A172 (cell line): ENCODE measurements at regions not wholly inside any gene's neighbourhood (a gene's known extent, or its start where the extent isn't known, plus 50 kb on each side); places are given as distances from the start of the nearest gene placed in this dataset.

Experiments
- DNase-seq: peaks from one replicate; pipeline ENCODE4 v3.0.0-alpha.2; 2015; ENCODE audit warnings: low spot score

DNA sequence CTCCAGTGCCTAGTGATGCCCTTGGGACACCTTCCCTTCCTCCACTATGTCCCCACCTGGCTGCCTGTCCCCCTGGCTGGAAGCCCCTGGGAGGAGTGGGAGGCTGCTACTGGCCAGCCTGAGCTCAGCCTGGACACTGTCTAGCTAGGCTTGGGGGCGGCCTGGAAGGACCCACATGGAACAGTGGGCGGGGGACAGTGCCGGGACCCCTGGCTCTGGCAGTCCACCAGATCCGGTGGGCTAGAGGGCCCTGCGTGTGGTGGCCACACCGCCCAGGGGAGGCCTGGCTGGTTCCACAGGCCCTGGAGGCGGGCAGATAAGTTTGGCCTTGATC, 388.0 kb upstream of the TNRC6C start:
- DNase-seq = no peak

DNA sequence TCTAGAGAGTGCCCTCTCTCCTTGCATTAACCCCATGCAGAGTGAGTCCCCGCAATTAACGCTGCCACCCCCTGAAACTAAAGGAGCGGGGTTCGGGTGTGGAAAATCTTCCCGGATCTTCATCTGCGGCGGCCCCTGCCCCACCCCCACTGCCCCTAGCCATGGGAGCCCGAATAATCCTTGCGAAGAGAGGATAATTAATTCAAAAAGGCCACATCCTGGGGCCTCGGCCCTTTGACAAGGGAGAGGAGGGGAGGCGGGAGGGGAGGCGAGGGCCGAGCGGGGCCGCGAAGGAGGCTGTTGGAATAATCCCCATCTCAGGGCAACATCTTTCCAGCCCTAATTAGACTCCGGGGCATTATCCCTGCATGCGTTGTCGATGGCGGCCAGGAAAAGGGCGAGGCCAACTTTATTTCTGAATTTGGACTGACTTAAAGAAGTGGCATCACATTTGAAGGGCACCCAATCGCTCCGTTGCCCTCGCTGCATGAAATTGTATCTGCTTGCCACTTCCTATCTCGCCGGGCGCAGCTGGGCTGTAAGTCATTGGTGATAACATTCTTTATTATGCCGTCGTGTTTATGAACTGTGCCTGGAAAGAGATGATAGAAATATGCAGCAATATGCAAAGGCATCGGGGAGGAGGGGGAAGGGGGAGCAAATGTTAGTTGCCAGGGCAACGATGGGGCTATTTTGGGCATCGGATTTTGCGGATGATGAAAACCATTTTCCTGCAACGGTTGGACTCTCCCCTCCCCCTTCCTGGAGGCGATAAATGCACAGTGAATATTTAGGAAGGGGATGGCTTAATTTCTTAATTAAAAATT, 387.1 kb upstream of the TNRC6C start:
- DNase-seq = no peak

DNA sequence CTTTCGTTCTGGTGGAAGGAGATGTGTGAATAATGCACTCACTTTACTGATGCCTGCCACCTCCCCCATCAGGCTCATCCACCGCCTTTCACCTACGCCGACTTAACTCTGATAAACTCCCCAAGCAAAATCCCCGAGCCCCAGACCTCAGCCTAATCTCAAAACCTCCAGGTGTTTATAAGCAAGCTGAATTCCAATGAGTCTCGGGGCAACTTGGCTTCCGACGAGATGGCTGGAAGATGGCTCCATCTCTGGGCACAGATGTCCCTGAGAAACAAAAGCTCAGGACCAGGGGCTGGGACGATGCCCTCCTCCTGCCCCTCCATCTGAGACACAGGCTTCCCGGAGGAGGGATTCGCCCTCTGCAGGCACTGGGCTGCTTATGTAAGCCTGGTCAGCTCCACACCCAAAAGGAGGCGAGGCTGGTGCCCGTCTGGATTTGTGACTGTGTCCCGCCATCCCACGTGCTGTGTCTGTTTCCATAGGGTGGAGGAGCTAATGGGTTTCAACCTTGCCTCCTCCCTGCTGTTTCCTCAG, 386.4 kb upstream of the TNRC6C start:
- DNase-seq = no peak

DNA sequence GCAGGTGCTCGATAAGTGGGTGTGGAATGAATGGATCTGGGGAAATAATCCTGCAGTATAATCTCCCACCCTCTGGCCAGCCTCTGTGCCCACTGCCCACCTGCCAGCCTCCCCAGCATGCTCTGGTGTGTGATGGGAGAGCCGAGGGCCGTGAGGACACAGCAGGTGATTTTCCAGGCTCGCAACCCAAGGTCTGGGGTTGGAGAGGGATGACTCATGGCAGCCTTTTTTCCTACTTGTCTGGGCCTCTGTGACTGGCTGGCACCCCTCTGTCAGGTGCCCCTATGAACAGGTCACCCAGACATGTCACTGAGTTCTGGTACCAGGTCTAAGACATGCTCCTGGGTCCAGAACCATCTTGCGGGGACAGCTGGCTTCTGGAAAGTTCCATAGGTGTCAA, 385.7 kb upstream of the TNRC6C start:
- DNase-seq = peak; percentile 38

DNA sequence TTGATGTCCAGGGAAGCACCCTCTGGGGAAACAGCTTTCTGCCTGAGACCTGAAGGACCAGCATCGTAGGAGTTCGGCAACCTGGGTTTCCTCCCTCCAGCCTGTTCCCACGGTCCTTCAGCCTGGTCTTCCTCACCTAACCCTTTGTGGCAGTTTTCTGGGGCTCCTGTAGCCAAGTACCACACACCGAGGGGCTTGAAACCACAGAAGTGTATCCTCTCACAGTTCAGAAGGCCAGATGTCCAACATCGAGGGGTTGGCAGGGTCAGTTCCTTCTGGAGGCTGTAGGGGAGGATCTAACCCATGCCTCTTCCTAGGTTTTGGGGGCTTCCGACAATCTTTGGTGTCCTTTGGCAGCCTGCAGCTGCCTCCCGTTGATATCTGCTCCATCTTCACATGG, 381.0 kb upstream of the TNRC6C start:
- DNase-seq = no peak

DNA sequence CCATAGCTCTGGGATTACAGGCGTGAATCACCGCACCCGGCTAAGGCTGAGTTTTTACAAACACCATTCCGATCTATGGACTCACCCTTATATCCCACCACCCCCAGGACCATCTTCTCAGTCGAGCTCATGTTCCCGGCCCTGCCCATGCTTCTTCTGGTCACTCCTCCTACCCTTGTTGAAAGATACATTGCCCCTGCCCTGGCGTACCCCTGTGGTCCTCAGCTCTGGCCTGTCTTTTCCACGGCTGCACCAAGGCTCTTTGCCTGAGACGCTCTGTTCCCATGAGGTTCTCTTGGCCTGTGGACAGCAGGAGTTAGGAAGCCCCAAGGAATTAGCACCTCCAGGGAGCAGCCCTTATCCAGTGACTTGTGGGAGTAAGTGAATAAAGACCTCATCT, 379.4 kb upstream of the TNRC6C start:
- no peak for DNase-seq

DNA sequence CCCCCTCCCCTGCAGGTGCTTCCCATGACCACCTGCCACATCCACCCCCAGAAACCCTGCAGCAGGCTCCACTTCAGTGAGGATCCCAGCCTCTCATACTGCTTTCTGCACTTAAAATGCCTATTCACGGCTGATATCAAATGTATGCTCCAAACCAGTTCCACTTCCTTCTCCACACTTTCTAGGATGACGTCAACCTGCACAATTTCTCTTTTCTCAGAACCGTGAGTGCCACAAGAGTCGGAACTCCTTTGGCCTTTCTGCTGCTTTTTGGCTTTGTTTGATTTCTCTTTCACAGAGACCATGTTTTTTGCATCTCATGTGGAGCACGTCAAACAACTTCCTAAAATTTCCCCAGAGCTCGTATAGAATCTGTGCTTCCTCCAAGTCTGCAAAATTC, 378.8 kb upstream of the TNRC6C start:
- DNase-seq = no peak

DNA sequence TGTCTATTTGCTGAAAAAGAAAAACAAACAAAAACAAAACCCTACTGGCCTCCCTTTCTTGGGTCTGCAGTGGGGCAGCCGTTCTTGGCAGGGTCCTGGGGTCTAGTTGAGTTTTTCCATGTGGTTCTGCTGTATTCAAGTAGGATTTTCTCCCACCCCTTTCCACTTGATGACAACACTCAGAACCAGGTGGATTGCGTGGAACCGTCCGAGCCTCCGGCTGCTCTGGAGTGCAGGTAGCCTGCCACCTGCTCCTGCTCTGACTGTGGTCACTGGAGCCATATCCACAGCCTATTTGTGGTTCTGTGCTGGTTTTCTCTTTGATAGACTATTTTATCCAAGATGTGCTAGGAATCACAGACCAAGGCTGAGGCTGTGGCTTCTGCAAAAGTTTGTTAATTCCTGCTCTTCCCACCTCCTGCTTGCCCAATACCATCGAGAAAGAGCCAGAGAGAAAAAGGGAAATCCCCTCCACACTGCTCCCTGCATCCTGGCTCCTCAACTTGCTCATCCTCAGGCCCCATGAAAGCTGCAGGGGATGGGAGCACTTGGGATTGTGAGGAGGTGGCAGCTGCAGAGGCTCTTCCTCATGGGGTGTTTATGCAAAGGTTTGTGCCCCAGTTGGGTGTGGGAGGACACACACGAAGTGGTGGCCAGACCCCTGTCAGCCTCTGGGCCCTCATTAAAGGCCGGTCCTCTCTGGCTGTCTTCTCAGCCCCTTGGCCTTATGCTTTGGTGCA, 377.8 kb upstream of the TNRC6C start:
- no peak for DNase-seq

DNA sequence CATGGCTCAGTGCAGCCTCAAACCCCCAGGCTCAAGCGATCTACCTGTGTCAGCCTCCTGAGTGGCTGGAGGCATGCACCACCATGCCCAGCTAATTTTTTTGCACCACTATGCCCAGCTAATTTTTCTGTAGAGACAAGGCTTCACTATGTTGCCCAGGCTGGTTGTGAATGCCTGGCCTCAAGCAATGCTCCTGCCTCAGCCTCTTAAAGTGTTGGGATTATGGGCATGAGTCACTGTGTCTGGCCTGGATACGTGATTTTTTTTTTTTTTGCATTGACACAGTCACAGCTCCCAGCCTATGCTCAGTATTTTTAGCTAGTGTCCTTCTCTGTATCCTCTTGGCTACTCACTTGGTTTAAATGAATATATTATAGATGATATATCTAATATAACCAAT, 377.0 kb upstream of the TNRC6C start:
- peak; percentile 73 for DNase-seq

DNA sequence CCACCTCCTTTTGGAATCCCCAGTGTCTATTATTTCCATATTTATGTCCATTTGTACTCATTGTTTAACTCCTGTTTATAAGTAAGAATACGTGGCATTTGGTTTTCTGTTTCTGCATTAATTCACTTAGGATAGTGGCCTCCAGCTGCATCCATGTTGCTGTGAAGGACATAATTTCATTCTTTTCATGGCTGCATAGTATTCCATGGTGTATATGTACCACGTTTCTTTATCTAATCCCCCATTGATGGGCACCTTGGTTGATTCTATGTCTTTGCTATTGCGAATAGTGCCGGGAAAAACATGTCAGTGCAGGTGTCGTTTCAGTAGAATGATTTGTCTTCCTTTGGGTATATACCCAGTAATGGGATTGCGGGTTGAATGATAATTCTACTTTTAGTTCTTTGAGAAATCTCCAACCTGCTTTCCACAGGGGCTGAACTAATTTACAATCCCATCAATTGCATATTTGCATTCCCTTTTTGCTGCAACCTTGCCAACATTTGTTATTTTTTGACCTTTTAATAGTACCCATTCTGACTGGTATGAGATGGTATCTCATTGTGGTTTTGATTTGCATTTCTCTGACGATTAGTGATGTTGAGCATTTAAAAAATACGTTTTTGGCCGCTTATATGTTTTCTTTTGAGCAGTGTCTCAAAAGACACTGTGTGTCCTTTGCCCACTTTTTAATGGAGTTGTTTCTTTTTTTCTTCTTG, 373.2 kb upstream of the TNRC6C start:
- no peak for DNase-seq

DNA sequence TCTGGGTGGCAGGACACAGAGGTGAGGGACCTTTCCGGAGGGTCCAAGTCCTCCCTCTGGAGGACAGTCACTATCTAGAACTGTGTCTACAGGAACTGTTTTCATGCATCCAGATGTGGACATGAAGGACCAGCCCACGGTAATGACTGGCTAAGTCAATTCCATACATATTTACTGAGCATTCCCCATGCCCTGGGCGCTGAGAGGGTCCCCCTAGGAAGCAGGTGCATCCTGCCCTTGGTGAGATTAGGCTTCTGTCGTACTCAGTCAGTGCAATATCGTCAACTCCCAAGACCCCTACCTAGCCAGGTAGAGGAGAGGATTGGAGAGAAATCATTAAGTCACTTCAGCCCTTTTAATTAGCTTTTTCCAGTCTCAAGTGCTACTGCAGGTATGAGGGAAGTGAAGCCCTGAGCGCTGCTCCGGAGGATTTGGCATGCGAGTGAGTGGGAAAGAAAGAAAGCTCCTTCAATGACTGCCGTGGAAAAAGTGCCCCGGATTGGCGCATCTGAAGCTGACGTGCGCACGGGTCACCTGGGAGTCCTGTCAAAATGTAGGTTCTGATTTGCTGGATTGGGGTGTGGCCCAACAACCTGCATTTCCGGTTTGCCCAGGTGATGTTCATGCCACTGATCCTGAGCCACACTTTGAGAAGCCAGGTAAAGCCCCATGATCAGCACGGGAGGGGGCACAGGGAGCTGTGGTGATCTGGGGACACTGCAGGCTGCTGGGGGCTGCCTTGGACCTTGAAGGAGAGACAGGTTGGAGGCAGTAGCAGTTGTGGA, 367.4 kb upstream of the TNRC6C start:
- DNase-seq = no peak

DNA sequence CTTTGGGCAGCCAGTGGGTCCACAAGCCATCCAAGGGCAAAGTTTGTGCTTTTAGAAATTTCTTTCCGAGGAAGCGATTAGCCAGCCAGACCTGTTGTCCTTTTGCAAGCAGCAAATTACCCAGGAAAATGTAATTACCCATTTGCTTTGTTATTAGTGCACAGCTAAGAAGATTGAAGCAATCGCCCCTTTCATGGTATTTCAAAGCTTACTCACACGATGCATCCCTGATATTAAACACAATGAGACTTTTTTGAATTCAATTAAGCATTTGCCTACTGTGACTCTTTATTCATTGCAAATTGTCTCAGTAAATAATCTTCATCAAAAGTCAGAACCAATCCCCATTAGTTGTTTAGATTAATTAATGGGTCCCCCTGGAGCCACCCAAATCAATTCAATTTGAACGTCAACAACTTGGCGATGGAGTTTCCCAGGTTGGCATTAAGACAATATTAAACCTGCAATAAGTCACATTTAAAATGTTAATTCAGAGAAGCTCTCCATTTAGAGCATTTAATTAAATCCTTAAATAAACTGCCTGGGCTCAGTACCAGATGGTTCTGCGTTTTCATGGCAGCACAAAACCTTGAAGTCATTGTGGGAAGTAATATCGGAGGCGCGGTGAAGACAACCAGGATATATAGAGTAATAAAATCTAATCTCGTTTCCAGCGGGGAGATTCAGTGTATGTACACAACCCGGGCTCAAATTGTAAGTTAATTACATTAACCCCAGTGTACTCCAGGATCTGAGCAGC, 366.2 kb upstream of the TNRC6C start:
- no peak for DNase-seq

DNA sequence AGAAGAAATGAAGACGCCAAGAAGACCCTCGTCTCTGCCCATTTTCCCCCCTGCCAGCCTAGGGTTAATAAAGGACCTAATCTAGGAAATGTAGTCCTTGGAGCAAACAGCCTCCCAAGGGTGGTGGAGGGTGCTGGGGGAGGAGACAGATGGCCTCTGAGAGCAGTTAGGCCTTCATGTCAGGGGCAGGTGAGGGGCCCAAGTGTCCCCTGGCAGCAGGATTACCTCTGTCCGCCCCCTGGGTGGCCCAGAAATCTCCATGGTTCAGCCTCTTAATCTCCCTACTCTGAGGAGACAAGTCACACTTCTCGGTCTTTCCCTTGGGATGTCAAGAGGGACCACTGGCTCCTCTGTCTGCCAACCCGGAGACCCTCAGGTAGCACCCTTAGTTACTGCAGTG, 365.4 kb upstream of the TNRC6C start:
- no peak for DNase-seq

DNA sequence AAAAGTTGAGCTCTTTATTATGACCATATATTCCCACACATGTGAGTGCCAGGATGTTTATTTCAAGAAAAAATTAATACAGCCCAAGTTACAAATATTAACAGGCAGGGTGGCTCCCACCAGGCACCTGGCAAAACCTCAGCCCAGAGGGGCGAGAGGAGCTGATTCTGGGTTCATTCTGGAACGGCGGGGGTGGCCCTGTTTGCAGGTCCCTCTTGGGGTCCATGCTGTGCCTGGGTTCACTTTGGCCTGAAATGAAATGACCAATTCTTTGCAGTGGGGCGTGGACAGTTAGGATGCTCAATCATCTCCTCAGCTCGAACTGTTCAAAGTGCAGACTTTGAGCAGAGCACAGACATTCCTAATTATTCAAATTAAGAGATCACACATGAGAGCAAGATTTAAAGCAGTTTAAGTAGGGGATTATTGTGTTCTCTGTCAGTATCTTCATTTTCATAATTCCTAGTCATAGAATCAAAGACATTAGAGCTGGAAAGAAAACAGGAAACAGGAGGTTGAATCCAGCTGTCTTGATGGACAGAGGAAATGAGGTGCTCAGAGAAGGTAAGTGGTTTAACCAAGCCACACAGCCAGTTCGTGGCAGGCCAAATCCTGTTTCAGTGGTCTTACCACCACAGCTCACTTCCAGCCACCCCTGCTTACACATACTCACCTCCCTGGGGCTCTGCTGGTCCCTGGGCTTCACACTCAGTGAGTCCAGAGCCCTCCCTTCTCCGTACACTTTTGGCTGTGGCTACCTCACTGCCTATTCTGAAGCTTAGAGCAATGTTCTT, 363.9 kb upstream of the TNRC6C start:
- no peak for DNase-seq

DNA sequence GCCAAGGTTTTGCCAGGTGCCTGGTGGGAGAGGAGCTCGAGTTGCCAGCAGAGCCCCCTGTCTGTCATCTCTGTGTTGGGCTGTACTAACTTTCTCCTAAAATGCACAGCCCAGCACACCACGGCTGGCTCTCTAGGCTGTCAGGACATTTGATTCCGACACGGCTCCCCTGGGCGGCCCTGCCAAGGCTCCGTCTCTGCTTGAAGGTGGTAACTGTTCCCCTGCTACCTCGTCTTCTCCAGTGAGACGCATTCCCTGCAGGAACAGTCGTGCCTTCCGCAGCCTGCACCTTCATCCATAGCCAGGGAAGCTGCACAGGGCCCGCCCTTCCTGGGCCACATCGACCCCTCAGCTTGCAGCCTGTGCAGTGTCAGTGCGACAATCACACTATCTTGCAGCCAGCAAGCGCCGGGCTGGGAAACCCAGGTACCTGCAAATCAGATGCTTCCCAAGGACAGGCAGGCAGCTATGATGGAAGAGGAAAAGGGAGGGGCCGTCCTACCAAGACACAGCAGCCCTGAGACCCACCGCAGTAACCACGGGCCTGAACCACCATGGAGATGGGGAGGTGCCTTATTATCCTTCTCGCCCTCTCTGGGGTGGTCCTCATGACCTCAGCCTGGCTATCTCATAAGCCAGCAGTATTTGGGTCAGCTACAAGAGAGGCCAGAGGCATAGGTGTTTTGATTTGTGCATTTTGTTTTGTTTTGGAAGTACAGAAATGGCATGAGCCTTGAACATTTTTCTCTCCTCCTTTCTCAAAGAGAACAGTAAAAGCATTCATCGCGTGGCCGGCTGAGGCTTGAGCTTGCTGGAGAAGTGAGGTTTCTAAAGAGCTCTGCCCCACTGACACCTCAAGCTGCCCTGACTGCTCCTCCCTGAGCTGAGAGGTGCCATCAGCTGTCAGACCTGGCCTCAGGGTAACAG, 361.7 kb upstream of the TNRC6C start:
- DNase-seq = no peak

DNA sequence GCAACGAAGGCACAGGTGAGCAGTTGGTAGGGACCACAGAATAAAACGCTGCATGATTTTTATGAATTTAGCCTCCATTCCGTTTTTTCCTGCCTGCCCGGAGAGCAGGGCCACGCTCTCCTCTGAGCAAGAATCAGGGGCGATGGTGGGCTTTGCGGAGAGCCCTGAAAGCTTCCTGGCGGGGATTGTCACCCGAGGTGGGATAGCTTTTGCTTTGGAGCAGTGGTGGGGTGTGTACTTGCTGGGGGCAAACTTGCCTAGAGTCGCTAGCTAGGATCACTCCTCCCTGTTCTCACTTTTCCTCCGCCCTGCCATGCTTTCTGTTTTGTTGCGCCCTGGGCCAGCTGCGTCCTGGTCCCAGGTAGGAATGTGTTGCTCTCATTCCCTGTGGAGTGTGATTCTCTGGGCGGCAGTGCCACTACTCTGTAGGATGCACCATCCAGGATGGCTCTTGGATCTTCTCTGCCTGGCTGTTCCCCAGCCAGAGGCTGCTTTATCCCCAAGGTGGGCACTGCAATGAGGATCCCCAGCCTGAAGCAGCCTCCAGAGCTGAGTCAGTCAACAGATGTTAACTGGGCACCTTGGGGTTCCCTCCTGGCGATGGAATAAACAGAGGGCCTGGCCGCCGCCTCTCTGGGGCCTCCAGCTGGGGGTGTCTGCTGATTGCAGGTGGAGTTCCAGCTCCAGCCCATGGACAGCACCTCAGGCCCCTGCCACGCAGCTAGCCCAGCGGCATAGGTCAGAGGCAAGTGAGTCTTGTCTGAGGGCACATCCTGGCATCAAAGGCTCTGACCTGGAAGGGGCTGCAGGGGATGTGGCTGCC, 360.9 kb upstream of the TNRC6C start:
- no peak for DNase-seq

DNA sequence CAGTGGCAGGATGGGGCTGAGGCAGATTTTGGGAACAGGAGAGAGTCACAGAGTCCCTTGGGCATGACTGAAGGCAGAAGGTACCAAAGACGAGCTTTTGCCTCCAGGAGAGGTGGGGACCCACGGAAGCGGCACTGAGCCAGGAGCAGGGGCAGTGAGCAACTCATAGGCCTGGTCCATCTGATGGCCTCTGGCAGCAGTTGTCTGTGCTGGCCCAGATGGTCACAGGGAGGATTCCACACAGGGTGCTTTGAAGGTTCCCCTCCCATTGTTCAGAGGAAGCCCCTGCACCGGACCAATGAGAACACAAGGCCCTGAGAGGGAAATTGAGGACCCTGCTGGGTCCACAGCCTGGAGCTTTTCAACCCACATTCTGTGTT, 360.3 kb upstream of the TNRC6C start:
- DNase-seq = no peak

DNA sequence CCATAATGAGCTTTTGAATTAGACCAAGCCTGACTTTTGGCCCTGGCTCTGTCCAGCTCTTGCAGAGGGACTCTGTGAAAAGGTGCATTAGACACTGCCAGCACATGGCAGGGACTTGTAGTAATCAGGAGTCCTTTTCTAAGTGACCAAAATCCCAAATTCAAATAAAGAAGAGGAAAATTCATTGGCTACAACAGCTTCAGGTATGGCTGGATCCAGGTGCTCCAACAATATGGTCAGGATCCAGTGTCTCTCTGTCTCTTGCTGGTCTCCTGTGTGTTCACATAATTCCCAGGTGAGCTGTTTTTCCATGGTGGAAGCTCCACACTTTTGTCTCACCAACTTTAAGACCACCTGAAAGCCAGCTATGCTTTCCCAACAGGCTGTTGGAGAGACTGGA, 358.8 kb upstream of the TNRC6C start:
- DNase-seq = no peak
